B cell (primary cell): ENCODE measurements at regions not wholly inside any gene's neighbourhood (a gene's known extent, or its start where the extent isn't known, plus 50 kb on each side); places are given as distances from the start of the nearest gene placed in this dataset.

Source experiments
- CTCF ChIP-seq: fragments of 200-600 bp; IDR thresholded peaks from one replicate; pipeline ENCODE4 v1.8.0; 2022; ENCODE audit warnings: antibody characterized with exemption, mild to moderate bottlenecking
- EZH2 ChIP-seq: IDR thresholded peaks from 2 replicates; pipeline ENCODE4 v1.6.1; 2012; ENCODE audit warnings: borderline replicate concordance, low read depth, mild to moderate bottlenecking, moderate library complexity, low read length; ENCODE audit not compliant: insufficient read depth, poor library complexity, severe bottlenecking

GRCh38 chr2:5083402-5083801 lies 608.8 kb upstream of the SOX11 start:
- no peak for TF ChIP-seq EZH2
- no peak for TF ChIP-seq CTCF
